GM18499 (cell line): ENCODE measurements at regions not wholly inside any gene's neighbourhood (a gene's known extent, or its start where the extent isn't known, plus 50 kb on each side); places are given as distances from the start of the nearest gene placed in this dataset.
"Not testable (repeated sequence)": the region's sequence is repeated elsewhere in the genome, so short reads cannot be mapped to it uniquely, and the experiment has no call there.

ENCODE experiments used
- ATAC-seq: cut with Tn5 transposase; IDR thresholded peaks from one replicate; pipeline ENCODE4 v1.9.1; 2021; ENCODE audit warnings: moderate number of reproducible peaks; ENCODE audit not compliant: insufficient read depth, unreplicated experiment

- no peak for ATAC-seq
Measured at GRCh38 chr11:100528872-100529416, 158.1 kb upstream of the ARHGAP42 start.

- not testable (repeated sequence) for ATAC-seq
Measured at GRCh38 chr11:100531290-100531689, 155.8 kb upstream of the ARHGAP42 start.

GRCh38 chr11:100536979-100537378 lies 150.1 kb upstream of the ARHGAP42 start:
- no peak for ATAC-seq

- no peak for ATAC-seq
Measured at GRCh38 chr11:100543386-100543785, 143.7 kb upstream of the ARHGAP42 start.

- ATAC-seq: no peak
Measured at GRCh38 chr11:100545556-100545955, 141.5 kb upstream of the ARHGAP42 start.

- no peak for ATAC-seq
Measured at GRCh38 chr11:100545970-100546369, 141.1 kb upstream of the ARHGAP42 start.

DNA sequence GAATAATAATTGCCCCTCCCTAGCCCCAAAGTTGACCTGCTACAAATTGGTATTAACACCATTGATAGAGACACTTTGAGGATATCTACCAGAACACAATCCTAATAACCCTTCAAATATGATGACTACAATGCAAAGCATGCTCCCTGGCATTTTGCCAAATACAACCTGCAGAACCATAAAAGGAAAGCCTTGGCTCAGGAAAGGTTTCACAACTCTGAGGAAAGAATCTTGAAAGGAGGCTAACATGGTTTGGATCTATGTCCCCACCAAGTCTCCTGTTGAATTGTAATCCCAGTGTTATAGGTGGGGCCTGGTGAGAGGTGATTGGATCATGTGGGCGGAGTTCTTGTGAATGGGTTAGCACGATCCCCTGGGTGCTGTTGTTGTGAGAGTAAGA lies 140.4 kb upstream of the ARHGAP42 start:
- ATAC-seq: no peak

GRCh38 chr11:100550298-100550697 lies 136.8 kb upstream of the ARHGAP42 start:
- no peak for ATAC-seq

DNA sequence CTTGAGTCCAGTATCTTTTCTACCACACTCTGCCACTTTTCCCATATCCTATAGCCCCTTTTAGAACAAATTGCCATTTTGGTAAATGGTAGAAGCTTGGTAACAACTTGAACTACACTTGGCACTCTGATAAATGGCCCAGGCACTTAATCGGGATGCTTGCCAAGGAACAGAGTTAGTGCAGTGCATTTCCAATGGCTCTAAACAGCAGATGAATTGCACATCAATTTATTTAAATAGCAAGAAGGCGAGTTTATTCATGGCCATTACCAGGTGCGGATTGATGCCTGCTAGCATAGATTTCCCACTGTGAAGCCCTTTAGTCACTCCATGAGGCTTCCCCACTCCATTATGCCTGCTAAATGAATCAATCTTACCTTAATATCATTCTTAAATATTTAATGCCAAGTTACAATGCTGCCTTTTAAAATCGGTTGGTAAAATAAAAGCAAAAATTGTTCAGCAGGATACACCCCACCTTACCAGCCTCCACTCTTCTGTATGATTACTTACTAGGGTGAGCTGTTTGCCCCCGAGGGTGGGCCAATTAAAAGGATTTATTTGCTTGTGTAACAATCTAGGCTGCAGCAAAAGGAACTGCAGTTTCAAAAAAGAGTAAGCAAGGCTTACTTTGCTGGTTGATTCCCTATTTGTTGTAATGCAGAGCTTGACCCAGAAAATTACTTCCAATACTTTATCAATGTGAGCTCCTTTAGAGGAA lies 136.0 kb upstream of the ARHGAP42 start:
- ATAC-seq: no peak

DNA sequence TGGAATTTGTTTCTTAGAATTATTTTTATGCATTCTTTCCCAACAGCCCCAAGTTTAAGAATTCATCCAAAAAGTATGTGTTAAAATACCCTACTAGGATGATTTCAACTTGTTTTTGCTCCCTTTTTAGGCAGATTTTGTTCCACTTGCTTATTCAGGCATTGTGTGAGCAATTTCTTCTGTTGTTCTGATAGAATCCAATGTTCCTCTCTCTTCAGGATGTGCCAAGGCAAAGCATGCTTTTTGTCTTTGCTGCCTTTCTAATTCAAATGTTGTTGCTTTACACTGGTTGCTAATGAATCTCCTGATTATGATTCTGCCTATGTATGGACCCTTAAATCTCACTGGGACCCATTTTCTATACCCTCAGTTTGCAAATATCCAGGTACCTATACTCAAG lies 131.2 kb upstream of the ARHGAP42 start:
- no peak for ATAC-seq

- ATAC-seq: no peak
Measured at GRCh38 chr11:100556781-100557180, 130.3 kb upstream of the ARHGAP42 start.

DNA sequence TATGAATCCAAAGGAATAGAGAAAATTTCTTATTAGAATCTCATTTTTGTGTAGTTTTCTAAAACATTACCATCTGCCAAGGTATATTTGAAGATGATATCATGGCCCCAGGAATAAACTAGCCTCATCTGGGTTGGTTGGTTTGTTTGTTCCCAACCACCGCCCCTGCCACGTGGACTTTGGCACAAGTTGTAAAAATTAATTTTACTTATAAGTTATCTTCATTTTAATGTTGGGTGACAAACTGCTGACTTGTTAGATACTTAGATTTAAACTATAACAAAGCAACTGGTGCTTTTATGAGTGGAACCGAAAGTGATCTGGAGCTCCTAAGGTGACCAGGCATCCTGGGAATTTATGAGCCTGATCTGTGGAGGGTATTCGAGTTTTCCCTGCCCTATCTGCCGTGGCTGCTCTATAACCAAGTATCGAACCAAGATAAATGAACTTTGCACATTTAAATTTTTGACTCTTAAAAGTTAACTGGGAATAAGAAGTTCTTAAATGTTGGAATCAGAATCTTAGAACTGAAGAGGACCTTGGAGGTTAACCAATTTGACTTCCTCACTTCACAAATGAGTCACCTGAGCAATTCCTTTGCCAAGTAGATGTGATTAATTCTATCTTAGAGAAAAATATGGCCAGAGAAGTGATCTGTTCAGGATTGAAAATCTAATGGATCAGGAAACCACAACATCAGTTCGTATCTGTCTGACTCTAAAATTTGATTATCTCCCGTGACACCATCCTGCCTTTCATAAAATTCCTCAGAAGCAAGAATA lies 129.1 kb upstream of the ARHGAP42 start:
- ATAC-seq: no peak

DNA sequence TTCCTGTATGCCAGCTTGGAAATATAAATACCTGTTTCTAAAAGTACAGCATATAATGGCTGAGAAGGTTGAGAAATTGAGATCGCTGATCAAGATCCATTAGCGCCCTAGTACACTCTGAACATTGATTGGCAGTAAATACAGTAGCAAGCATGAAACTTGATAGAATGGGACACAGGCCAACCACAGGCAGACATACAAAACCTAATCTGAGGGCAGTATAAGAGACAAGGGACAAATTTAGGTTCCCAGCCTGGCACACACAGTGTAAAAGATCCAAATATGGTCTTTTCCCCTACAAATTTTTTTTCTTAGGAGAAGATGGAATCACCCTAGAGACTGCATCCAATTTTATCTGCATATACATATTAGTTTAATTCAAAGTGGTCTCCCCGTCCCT lies 126.5 kb upstream of the ARHGAP42 start:
- ATAC-seq: no peak

GRCh38 chr11:100561323-100561722 lies 125.8 kb upstream of the ARHGAP42 start:
- no peak for ATAC-seq

GRCh38 chr11:100562128-100562527 lies 125.0 kb upstream of the ARHGAP42 start:
- ATAC-seq: no peak

DNA sequence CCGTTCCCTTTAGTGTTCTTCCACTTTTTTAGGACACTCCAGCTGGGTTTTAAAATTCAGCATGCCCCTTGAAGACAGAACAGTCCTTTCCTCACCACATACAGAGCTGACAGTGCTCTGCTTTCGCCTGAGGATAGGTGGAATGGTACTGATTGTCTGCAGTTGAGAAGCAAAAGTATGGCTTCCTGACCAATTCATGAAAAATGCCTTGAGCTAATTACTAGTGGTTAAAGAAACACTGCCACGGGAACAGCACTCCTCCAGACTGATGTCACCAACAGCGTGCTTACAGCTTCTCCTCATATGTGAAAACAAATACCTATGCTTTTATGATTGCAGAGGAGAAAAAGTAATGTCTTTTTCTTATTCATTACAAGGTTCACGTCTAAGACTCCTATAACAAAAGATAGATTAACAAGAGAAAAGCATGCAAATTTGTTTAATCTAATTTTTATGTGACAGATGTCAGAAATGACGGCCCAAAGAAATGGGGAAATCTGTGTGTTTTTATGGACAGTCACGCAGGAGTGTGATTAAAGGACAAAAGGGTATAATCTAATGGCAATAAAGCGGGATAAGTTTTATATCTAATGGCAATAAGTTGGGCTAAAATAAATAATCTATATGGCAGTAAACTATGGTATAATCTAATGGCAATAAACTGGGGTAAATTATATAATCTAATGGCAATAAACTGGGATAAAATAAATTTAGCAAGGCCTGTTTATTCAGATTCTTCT lies 123.4 kb upstream of the ARHGAP42 start:
- ATAC-seq: no peak

DNA sequence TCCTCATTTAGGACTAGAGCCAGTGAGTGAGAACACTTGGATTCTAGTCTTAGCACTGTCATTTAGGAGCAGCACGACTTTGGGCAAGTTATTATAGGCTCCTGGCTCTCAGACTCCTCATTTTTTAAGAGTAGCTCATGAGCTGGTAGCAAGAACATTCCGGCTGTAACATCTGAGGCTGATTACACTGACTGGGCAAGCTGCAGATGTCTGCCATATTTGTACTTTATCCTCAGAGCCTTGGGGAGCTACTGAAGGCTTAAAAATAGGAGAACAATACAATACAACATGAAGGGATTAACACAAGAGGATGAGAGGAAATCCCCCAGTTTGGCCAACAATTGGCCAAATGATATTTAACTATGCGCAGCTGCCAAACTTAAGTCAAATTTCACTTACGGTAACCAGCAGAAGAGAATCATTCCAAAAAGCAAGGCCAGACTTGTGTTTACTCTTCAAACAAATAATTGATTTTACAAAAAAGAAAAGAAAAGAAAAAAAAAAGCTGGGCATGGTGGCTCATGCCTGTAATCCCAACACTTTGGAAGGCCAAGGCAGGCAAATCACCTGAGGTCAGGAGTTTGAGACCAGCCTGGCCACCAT lies 113.1 kb upstream of the ARHGAP42 start:
- ATAC-seq: no peak

DNA sequence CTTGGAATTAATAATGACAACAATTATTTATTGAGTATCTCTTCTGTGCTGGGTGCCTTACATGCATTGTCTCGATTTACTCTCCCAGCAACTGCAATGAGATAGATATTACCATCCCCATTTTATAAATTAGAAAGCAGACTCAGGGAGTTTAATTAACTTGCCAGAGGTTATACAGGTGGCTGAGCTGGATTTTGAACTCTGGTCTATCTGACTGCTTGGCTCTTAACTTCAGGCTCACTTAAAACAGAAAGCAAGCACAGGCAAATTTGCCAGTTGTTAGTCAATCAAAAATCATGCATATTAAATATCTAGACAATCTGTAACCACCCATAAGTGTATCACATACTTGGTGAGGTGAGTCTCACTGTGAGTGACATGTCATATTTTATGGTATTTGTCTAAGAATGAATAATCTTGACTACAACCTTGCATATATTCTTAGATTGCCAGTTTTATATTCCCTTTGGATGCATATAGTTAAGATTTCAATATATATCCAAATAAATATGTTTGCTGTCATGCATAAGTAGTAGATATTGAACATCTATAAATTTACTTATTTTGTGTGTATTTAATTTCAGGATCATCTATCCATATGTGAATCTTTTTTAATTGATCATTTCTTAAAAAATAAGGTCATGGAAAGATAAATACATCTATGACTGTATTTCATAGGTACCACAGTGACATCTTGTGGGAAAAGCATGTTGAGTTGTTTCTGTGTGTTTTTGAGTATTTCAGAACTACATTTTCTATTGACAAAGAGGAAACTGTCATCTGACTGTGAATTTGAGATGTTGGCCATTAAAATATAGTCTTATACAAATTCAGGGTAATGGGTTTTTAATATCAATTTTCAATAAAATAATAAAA lies 112.0 kb upstream of the ARHGAP42 start:
- no peak for ATAC-seq

DNA sequence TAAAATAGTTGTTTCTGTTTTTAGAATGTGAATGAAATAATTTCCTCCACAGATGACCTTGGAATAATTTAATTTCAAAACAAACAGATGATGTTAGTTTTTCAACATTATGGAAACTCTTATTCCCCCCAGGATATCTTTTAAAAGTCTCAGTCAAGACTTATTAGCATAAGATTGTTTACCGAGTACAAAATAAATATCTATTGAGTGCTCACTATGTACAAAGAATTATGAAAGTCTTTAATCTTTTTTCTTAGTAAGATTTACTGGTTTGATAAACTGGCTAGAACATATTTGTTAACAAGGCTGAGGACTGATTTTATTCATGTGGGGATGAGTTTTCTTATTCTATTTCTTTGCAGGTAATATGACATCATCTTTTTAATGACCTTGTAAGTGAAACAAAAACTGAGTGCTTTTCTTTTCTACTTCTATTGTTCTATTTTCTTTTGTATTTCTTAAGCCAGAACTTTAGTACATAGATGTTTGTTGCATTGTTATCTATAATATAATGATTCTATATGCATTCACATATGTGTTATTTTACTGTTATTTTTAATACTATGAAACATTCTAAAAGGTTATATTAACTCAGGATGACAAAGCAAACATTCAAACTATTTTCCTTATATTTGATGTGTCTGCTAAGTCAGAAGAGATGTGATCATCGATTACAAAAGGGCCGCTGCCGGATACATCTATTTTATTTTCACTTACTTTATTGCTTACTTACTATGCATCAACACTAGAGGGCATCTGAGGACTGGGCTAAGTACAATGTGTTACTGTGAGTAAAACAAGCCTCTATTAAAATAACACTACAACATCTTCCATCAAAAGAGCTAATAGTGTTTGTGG lies 111.0 kb upstream of the ARHGAP42 start:
- ATAC-seq: peak; percentile 70
